Stimulated activated CD4-positive, alpha-beta T cell treated with anti-CD3 and anti-CD28 coated beads, Interleukin-1b, Interleukin-23, amount 100 ng/mL, for 24 hours (primary cell): ENCODE measurements at regions not wholly inside any gene's neighbourhood (a gene's known extent, or its start where the extent isn't known, plus 50 kb on each side); places are given as distances from the start of the nearest gene placed in this dataset.

Source experiments
- DNase-seq, 4 experiments: peaks; one replicate each; pipeline ENCODE4 v3.0.0-alpha.2; 2020; ENCODE audit warnings: low read depth in 4 of 4, low spot score in 1 of 4

GRCh38 chr16:52237823-52238222, 309.1 kb downstream of the TOX3 start:
- DNase-seq, result no peak

GRCh38 chr16:52235186-52235585, 311.8 kb downstream of the TOX3 start:
- DNase-seq, result no peak

DNA sequence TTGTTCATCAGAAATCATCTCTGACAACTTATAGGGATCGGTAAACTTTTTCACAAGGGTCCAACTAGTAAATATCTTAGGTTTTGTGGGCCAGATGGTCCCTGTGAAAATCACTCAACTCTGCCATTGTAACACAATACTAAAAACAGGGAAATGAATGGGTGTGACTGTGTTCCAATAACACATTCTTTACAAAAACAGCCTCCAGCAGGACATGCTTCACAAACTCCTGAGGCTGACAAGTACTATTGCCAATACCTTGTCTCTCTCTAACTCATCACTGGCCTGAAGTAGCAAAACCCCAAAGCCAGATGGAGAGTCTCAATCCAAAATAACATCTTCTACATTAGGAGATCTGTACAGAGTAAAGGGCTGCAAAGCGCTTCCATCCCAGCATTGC, 312.3 kb downstream of the TOX3 start:
- no peak for DNase-seq

DNA sequence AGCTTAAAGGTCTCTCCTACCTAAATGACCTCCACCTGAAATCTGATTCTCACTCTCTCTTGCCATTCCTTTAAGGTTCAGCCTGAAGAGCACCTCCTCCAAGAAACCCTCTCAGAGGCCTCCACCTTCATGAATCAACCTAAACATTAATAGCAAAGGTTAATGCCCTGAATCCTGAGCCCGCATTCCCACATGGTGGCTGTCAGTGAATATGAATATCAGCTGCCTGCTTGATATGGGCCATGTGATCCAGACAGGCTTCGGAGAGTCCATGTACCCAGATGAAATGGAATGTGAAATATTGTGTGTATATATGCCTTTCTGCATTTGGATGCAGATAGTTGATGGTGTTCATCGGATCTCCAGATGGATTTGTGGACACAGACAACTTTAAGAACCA, 317.5 kb downstream of the TOX3 start:
- no peak for DNase-seq

GRCh38 chr16:52227851-52228250, 319.1 kb downstream of the TOX3 start:
- no peak for DNase-seq

DNA sequence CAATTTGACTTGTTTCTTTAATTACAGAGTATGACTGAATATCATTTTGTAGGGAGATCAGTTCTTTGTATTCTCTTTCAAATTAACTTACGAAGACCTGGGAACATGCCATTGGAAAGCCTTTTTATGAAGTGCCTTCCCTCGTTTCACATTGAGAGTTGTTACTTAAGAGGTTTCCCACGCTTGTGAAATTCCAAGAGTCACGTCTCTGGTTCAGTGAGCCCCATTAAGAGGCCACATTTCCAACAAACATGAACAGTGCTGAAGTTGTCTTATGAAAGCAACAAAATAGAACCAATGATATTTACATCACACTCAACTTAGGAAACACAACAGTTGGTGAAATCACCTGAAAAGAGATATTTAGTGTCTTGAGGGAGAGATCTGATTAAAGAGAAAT, 334.1 kb downstream of the TOX3 start:
- no peak for DNase-seq

DNA sequence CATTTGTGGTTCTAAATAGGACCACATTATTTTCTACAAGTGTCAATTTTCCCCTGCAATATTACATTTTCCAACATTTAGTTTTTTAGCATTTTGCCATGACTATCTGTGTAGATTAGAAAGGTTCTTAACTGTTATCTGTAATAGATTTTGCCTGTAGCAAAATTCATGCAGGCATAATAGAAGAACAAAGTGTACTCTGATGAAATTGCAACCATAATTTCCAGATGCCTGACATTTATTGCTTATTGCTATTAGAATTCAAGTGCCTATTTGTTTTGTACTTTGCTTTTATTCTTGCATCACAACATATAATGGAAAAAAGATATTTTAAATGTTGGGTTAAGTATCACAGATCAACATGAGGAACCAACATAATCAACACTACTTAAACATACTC, 337.7 kb downstream of the TOX3 start:
- no peak for DNase-seq

DNA sequence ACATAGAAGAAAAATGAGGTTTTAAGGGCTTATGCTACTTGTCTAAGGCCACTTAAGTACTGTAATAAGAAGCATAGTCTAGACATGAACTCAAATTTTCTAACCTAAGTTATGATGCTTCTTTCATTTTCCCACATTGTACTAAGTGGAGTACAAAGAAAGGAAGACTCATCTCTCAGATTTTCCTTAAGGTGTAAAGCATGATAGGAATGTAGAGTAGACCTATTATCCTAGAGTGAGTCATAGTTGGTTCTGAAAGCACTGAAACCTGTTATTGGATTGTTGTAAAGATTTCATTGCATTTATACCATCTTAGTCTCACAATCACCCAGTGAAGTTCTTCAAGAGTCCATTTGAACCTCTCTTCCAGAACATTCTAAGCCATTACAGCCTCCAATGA, 343.8 kb downstream of the TOX3 start:
- DNase-seq, result no peak

DNA sequence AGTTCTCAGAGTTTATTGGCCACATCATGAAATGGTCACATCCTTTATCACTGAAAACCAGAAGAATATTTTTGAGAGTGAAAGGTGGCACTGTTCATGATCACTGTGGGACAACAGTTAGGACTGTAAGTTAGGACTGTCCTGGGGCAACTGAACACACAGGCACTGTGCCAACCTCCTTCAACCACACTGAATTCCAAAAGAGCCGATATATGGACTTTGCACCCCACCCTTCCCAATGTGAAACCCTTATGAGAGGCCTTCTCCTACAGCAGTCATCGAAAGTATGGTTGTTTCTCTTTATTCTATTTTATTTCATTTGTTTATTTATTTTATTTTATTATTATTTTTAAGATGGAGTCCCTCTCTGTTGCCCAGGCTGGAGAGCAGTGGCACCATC, 353.5 kb downstream of the TOX3 start:
- DNase-seq, result no peak

DNA sequence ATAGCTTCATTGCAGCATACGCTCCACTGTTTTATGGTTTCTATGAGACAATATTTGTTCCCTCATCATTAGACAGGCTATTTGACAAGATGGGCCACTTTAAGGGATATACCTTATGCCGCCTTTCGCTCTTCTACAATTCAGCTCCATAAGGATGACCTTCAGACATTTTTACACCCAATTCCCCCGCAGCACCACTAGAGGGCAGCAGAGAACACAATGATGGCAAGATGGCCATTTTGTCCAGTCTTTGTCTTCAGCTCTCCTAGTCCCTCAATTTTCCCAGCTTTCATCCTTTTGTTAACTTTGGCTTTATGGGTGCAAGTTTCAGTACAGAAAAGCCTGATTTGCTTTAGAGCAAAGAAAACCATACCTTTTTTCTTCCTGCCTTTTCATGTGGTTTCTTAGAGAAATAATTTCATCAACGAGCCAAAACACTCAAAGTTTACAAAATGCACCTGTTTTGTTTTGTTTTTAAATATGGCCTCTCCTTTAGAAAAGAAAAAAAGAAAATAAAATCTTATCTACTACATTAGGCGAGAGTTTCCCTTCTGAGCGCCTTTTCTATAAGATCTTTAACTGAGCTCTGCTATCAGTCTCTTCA, 355.3 kb downstream of the TOX3 start:
- peak; percentile 6 to 29 (median 22) for DNase-seq

DNA sequence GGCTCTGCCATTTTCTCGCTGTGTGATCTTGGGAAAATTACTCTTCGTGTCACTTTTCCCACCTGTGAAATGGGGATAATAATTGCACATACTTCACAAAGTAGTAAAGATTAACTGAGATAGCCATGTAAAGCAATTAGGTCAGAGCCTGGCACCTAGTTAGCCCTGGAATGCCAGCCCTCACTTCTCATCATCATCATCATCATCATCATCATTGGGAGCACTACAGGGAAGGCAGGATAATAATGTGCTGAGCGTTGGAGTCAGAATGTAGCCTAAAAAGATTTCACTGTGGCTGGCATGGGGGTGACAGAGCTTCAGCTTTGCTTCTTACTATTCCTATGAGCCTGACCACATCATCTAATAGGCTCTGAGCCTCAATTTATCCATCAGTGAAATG, 362.6 kb downstream of the TOX3 start:
- DNase-seq, result no peak

GRCh38 chr16:52182840-52183239, 364.1 kb downstream of the TOX3 start:
- DNase-seq, result no peak

- DNase-seq, result no peak
These were observed 372.8 kb downstream of the TOX3 start for GRCh38 chr16:52174168-52174567.

GRCh38 chr16:52171481-52171880, 375.5 kb downstream of the TOX3 start:
- no peak for DNase-seq

DNA sequence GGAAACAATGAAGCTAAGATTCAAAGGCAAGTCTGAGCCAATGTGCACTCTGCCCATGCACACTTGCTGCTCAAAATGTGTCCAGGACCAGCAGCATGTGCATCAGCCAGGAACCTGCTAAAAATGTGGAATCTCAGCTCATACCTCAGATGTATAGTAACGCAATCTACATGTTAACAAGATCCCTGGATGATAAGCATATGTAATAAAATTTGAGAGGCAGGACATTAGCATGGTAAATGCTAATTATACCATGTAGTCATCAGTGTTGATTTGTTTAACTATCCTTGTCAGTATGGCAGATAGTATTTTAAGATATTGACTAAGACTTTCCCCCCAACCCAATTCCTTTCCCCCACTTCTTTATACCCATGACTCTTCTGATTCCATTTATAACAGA, 379.6 kb downstream of the TOX3 start:
- DNase-seq, result no peak

- DNase-seq, result no peak
These were observed 381.0 kb downstream of the TOX3 start for GRCh38 chr16:52165961-52166360.

DNA sequence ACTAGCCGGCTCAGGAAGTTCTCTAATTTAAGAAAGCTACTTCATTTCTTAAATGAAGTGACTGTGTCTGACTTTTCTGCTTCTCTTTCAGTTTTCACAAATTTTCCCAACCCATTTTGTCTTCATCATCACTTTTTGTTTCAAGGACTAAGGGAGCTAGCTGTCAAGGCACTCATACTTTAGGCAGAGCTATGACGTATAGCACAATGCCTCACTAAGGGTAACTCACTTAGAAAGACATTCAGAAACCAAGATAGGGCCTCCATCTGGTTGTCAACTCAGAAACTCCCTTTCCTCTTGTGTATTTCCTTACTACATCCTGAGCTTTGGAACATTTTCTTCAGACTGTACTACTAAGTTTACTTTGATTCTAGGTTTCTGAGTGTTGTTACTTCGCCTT, 397.9 kb downstream of the TOX3 start:
- no peak for DNase-seq

DNA sequence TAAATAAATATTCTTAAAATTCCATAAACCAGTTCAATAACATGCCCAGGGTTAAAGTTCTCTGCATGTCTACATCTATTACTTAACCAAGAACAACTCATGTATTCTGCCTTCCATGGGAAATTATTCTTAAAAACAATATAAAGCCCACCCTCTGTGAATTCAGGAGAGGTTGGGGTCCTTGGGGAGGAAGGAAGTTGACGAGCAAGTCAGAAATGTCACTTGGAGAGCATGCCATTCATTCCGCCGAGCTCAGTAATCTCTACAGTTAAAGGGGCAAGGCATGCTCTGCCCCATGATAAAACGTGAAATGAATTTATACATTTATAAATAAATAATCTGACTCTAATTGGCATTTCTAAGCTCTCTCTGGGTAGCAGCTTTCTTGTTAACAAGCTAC, 405.1 kb downstream of the TOX3 start:
- no peak for DNase-seq

DNA sequence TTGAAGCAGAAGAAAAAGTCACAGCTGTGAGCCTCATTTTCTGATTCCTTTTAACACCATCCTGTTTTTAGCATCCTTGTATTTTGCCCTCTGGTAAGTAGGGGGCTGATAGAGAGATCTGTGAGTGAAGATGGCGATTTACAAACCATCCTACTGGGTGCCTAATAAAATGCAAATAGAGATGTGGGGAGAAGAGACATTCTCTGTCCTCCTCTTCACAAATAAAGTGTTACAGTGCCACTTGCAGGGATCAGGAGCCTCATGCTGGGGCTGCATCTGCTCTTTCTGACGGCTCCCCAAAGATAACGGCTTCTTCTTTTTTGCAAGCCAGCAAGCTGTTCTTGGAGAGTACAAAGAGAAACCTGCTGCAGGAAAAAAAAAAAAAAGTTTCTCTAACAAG, 418.6 kb downstream of the TOX3 start:
- no peak for DNase-seq

DNA sequence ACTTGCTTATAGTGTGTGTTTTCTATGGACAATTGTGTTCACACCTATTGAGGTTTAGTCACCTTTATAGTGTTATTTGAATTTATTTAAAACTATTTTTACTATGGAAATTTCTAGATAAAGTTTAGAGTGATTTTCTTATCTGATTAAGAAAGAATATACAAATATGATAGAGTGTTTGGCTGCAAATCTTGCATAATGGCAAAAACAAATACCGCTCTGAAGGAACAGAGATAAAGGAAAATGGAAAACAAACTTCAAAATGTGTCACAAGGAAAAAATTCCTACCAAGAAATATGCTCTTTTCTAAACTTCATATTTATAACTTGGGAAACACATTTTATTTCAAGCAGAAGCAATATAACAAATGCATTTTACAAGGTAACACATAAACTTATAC, 423.1 kb downstream of the TOX3 start:
- no peak for DNase-seq

DNA sequence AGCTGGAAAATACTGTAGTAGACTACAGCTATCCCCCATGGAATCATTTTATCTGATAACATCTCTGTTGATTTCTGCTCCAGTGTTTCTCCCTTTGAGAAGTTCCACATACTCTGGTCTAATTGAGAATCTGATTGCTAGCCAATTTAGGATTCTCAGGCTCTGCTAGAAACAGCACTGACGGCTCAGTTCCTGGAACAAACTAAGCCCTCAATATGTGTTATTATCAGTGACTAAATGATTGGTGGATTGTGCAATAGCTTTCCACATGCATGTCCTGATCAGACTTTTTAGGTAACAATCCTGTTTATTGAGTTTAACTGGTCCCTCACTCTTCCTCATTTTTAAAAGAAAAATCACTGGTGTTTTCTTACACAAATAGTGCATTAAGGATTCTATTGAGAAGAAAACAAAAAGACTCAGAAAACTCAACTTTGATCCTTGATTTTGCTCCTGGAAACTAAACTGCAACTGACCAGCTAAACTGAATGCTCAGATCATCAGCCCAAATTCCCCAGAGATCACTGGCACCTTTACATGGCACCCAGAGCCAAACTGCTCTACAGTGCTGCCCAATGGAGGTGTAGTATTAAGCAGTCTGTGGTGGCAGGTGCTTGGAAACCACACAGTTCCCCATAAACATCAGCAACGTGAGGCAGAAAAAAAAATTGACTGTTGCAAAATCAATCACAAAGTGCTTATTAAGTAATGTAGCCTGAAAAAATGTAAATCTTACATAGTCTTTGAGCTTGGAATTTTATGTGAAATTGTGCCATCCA, 423.7 kb downstream of the TOX3 start:
- no peak for DNase-seq

DNA sequence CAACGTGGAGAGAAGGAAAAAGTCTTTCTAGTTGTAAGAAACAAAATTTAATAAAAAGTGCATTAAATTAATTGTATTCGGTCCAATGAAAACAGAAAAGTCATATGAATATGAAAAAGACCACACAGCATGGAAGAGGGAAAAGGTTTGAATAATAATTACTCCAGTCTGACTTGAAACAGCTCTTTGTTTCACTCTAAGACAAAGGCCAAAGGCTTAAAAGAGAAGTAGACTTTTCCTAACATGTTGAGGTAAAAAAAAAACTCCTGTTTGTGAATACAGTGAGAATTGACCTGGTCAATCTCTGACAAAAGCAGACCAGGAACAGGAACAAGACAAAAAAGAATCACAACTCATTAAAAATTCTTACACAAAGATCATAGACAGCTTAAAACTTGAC, 429.8 kb downstream of the TOX3 start:
- DNase-seq, result no peak

DNA sequence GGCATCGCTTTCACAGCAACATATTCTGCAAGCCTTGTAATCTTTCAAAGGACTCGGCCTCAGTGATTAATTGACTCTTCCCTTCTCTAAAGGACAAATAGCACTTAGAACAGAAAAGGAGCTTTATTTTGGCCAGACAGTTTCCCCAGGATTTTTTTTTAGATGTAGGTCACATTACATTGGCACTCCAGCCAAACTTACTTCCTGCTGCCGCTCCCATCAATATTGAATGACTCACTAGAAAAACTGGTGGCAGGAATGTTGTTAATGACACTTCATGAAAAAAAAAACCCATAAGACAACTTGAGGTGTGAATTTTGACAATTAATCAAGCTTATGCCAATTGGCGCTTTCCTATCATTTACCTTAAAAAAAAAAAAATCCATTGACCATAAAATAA, 432.6 kb downstream of the TOX3 start:
- no peak for DNase-seq
